DND-41 (cell line): ENCODE measurements at regions not wholly inside any gene's neighbourhood (a gene's known extent, or its start where the extent isn't known, plus 50 kb on each side); places are given as distances from the start of the nearest gene placed in this dataset.

ENCODE experiments used
- ATAC-seq: fragments of 200-7000 bp; cut with Tn5 transposase; 3 replicates; pipeline ENCODE4 v1.9.1; 2021; ENCODE audit warnings: low read depth; ENCODE audit not compliant: insufficient read depth
- DNase-seq: peaks from one replicate; pipeline ENCODE4 v3.0.0-alpha.2; 2020
- H2AFZ ChIP-seq: 2 replicates; pipeline ENCODE4 v1.6.0; 2012; ENCODE audit warnings: low read depth, low read length
- H3K27ac ChIP-seq: 2 replicates; pipeline ENCODE4 v1.5.1; 2012; ENCODE audit warnings: low read length, inconsistent platforms
- H3K27me3 ChIP-seq: fragments of 200-600 bp; sonication (generic); 2 replicates; pipeline ENCODE4 v1.6.0; 2012; ENCODE audit warnings: low read length, mild to moderate bottlenecking, inconsistent platforms; ENCODE audit not compliant: insufficient read depth, poor library complexity
- H3K36me3 ChIP-seq: 2 replicates; pipeline ENCODE4 v1.5.1; 2012; ENCODE audit warnings: low read length, inconsistent platforms; ENCODE audit not compliant: insufficient read depth
- H3K4me1 ChIP-seq: 2 replicates; pipeline ENCODE4 v1.5.1; 2012; ENCODE audit warnings: mild to moderate bottlenecking, low read length; ENCODE audit not compliant: insufficient read depth
- H3K4me2 ChIP-seq: 2 replicates; pipeline ENCODE4 v1.6.0; 2012; ENCODE audit warnings: mild to moderate bottlenecking, moderate library complexity, low read length, inconsistent platforms; ENCODE audit not compliant: insufficient read depth
- H3K4me3 ChIP-seq, 2 experiments: fragments of 200-600 bp in 1 of 2; shearing (Covaris generic) in 1 of 2; 2 replicates each; pipeline ENCODE4 v1.5.1; 2012 to 2016; ENCODE audit warnings: inconsistent platforms in 2 of 2, low read length in 2 of 2, mild to moderate bottlenecking in 2 of 2, low read depth in 1 of 2, moderate library complexity in 1 of 2
- H3K79me2 ChIP-seq: 2 replicates; pipeline ENCODE4 v1.6.0; 2012; ENCODE audit warnings: low read length, inconsistent platforms; ENCODE audit not compliant: insufficient read depth
- H3K9ac ChIP-seq: 2 replicates; pipeline ENCODE4 v1.6.0; 2012; ENCODE audit warnings: low read depth, mild to moderate bottlenecking, inconsistent platforms, low read length, moderate library complexity
- H3K9me3 ChIP-seq: 2 replicates; pipeline ENCODE4 v1.5.1; 2012; ENCODE audit warnings: low read length, moderate library complexity, mild to moderate bottlenecking, inconsistent platforms; ENCODE audit not compliant: insufficient read depth, severe bottlenecking
- H4K20me1 ChIP-seq: 2 replicates; pipeline ENCODE4 v1.6.0; 2012; ENCODE audit warnings: low read length; ENCODE audit not compliant: insufficient read depth
- EZH2 ChIP-seq: IDR thresholded peaks from 3 replicates; pipeline ENCODE4 v1.6.1; 2012; ENCODE audit warnings: borderline replicate concordance, low read depth, mild to moderate bottlenecking, moderate library complexity, low read length, inconsistent platforms; ENCODE audit not compliant: severe bottlenecking
- TF ChIP-seq, protein P1 (sequence below): IDR thresholded peaks from 2 replicates; pipeline ENCODE4 v1.5.1; 2012; ENCODE audit warnings: borderline replicate concordance, low read length, moderate library complexity, mild to moderate bottlenecking; ENCODE audit not compliant: poor library complexity, severe bottlenecking; ENCODE audit errors: extremely low read depth

DNA sequence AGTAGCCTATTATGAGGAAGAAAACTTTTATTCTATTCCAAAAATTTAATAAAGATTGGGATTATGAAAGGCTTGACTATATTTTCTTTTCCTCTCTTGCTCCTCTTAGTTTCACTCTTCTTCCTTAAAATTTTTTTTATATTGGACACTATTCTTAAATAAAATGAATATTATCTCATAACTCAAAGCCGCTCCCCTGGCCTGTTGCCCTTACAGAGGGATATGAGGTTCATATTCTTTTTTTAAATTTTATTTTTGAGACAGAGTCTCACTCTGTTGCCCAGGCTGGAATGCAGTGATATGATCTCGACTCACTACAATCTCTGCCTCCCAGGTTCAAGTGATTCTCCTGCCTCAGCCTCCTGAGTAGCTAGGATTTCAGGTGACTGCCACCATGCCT is 106.8 kb upstream of the MPDZ start:
- Histone ChIP-seq H2AFZ (no peak overlapping the region), H3K9me3 (no peaks in the 10 kb centered on the region), H3K4me3 (no peak overlapping the region), H3K4me1 (no peaks in the 10 kb centered on the region), H4K20me1 (no peaks in the 10 kb centered on the region), H3K4me2 (no peak overlapping the region), H3K27me3 (no peaks in the 10 kb centered on the region), H3K36me3 (no peaks in the 10 kb centered on the region), H3K79me2 (no peaks in the 10 kb centered on the region), H3K27ac (no peak overlapping the region), H3K9ac (no peak overlapping the region)
- TF ChIP-seq, protein P1, sequence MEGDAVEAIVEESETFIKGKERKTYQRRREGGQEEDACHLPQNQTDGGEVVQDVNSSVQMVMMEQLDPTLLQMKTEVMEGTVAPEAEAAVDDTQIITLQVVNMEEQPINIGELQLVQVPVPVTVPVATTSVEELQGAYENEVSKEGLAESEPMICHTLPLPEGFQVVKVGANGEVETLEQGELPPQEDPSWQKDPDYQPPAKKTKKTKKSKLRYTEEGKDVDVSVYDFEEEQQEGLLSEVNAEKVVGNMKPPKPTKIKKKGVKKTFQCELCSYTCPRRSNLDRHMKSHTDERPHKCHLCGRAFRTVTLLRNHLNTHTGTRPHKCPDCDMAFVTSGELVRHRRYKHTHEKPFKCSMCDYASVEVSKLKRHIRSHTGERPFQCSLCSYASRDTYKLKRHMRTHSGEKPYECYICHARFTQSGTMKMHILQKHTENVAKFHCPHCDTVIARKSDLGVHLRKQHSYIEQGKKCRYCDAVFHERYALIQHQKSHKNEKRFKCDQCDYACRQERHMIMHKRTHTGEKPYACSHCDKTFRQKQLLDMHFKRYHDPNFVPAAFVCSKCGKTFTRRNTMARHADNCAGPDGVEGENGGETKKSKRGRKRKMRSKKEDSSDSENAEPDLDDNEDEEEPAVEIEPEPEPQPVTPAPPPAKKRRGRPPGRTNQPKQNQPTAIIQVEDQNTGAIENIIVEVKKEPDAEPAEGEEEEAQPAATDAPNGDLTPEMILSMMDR = no peak
- no peak for TF ChIP-seq EZH2
- ATAC-seq (no peak), DNase-seq (no peak)

- no peaks in the 10 kb centered on the region for H3K27me3 ChIP-seq
- H3K9ac ChIP-seq = no peak overlapping the region
- H3K79me2 ChIP-seq = no peaks in the 10 kb centered on the region
- TF ChIP-seq EZH2 = no peak
- TF ChIP-seq, protein P1 = no peak
- DNase-seq (no peak), ATAC-seq (no peak)
- H3K4me1 ChIP-seq = no peaks in the 10 kb centered on the region
- H3K36me3 ChIP-seq = no peaks in the 10 kb centered on the region
- H3K9me3 ChIP-seq = no peaks in the 10 kb centered on the region
- no peak overlapping the region for H3K27ac ChIP-seq
- H2AFZ ChIP-seq = no peak overlapping the region
- no peak overlapping the region for H3K4me2 ChIP-seq
- H3K4me3 ChIP-seq = no peak overlapping the region
- H4K20me1 ChIP-seq = no peaks in the 10 kb centered on the region
Observed at GRCh38 chr9:13383855-13384254, 104.4 kb upstream of the MPDZ start.

GRCh38 chr9:13383216-13383615 is 103.7 kb upstream of the MPDZ start:
- no peak overlapping the region for H3K27ac ChIP-seq
- H3K27me3 ChIP-seq = no peaks in the 10 kb centered on the region
- no peaks in the 10 kb centered on the region for H3K36me3 ChIP-seq
- DNase-seq = no peak
- no peak overlapping the region for H3K4me3 ChIP-seq
- H3K9me3 ChIP-seq = no peaks in the 10 kb centered on the region
- H2AFZ ChIP-seq = no peak overlapping the region
- no peaks in the 10 kb centered on the region for H4K20me1 ChIP-seq
- no peaks in the 10 kb centered on the region for H3K4me1 ChIP-seq
- TF ChIP-seq, protein P1 = no peak
- no peak for TF ChIP-seq EZH2
- no peak for ATAC-seq
- no peak overlapping the region for H3K4me2 ChIP-seq
- H3K79me2 ChIP-seq = no peaks in the 10 kb centered on the region
- H3K9ac ChIP-seq = no peak overlapping the region

- Histone ChIP-seq H3K4me1 (no peaks in the 10 kb centered on the region), H3K4me2 (no peak overlapping the region), H3K36me3 (no peaks in the 10 kb centered on the region), H2AFZ (no peak overlapping the region), H4K20me1 (no peaks in the 10 kb centered on the region), H3K9me3 (no peaks in the 10 kb centered on the region), H3K4me3 (no peak overlapping the region), H3K79me2 (no peaks in the 10 kb centered on the region), H3K9ac (no peak overlapping the region), H3K27me3 (no peaks in the 10 kb centered on the region), H3K27ac (no peak overlapping the region)
- DNase-seq (no peak), ATAC-seq (no peak)
- no peak for TF ChIP-seq EZH2
- TF ChIP-seq, protein P1 = no peak
Observed at GRCh38 chr9:13382595-13382994, 103.1 kb upstream of the MPDZ start.
